Endodermal cell (in vitro differentiated cells): ENCODE measurements at regions not wholly inside any gene's neighbourhood (a gene's known extent, or its start where the extent isn't known, plus 50 kb on each side); places are given as distances from the start of the nearest gene placed in this dataset.
A peak's percentile ranks its signal among the peaks of the same experiment; 100 is the strongest.

Experiments used
- DNase-seq: peaks from one replicate; pipeline ENCODE4 v3.0.0-alpha.2; 2017
- H3K27ac ChIP-seq: 2 replicates; pipeline ENCODE4 v1.5.1; 2013; ENCODE audit warnings: mild to moderate bottlenecking, low read depth, low read length, moderate library complexity
- H3K27me3 ChIP-seq: 2 replicates; pipeline ENCODE4 v1.6.1; 2013; ENCODE audit warnings: mild to moderate bottlenecking, low read length, moderate library complexity; ENCODE audit not compliant: insufficient read depth, control insufficient read depth, poor library complexity, severe bottlenecking
- H3K36me3 ChIP-seq: 2 replicates; pipeline ENCODE4 v1.7.0; 2013; ENCODE audit warnings: mild to moderate bottlenecking, low read length, moderate library complexity; ENCODE audit not compliant: control insufficient read depth, insufficient read depth
- H3K4me1 ChIP-seq: one replicate; pipeline ENCODE4 v1.7.0; 2013; ENCODE audit warnings: low read length; ENCODE audit not compliant: control insufficient read depth, insufficient read depth
- H3K4me3 ChIP-seq: 2 replicates; pipeline ENCODE4 v1.5.1; 2013; ENCODE audit warnings: mild to moderate bottlenecking, low read length, moderate library complexity
- H3K9ac ChIP-seq: 2 replicates; pipeline ENCODE4 v1.6.1; 2013; ENCODE audit warnings: mild to moderate bottlenecking, low read length, moderate library complexity; ENCODE audit not compliant: poor library complexity, severe bottlenecking; ENCODE audit errors: extremely low read depth
- H3K9me3 ChIP-seq: 2 replicates; pipeline ENCODE4 v1.6.1; 2013; ENCODE audit warnings: mild to moderate bottlenecking, low read length, moderate library complexity; ENCODE audit not compliant: control insufficient read depth
- H3K27ac Mint-ChIP-seq: 2 replicates; pipeline ENCODE4 v1.8.0; 2020; ENCODE audit warnings: mixed read lengths
- H3K27me3 Mint-ChIP-seq: 2 replicates; pipeline ENCODE4 v1.8.0; 2021; ENCODE audit warnings: mild to moderate bottlenecking, mixed read lengths; ENCODE audit not compliant: insufficient read depth
- H3K36me3 Mint-ChIP-seq: 2 replicates; pipeline ENCODE4 v1.8.0; 2020; ENCODE audit warnings: low read depth, mixed read lengths
- H3K4me1 Mint-ChIP-seq: 2 replicates; pipeline ENCODE4 v1.8.0; 2020; ENCODE audit warnings: mixed read lengths
- H3K4me3 Mint-ChIP-seq: 2 replicates; pipeline ENCODE4 v1.8.0; 2020; ENCODE audit warnings: mild to moderate bottlenecking, moderate library complexity, mixed read lengths
- H3K9me3 Mint-ChIP-seq: 2 replicates; pipeline ENCODE4 v1.8.0; 2020; ENCODE audit warnings: mild to moderate bottlenecking, mixed read lengths
- WGBS, 2 experiments: methylation state at CpG; one replicate each; pipeline versions ENCODE4 v1.1.5 to v1.1.7; 2013; ENCODE audit warnings: missing lambda C conversion rate in 2 of 2, mixed read lengths in 1 of 2; ENCODE audit not compliant: insufficient coverage in 1 of 2, insufficient read length in 1 of 2; 5-methylcytosine and 5-hydroxymethylcytosine counted together
- TF ChIP-seq, protein P1 (sequence below): fragments of 200-600 bp; sonication (generic); conservative IDR thresholded peaks from 2 replicates; pipeline ENCODE4 v1.5.0; 2021; ENCODE audit warnings: antibody characterized with exemption, mild to moderate bottlenecking

DNA sequence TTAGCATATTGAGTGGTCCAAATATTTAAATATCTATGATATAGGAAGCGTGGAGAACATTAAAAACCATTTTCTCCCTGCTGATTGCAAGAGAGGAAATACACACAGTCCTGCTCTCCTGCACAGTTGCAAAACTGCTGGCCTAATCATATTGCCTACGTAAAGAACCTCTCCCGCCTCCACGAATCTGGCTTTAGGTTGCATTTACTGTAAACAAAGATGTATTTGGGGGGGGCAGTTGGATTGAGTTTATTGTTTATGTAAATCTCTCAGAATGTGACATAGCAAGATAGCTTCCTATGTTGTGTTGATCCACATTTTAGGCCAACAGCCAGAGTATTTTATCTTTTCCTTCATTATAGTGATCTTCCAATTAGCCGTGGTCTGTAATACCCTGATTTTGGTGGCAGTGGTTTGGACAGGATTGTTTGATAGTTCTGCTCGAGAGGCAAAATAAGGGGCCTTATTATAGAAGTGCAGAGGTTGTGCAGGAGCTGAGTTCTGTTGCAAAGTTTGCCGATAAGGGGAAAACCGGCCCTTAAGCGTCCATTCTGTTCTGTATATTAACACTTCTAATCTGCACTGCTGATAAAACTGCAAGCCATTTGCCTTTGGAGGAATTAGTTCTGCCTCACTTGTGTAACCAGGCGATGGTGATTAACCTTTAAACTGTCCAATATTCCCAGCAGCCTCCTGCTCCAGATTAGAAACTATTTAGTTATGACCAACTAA is 101.6 kb upstream of the SIX3 start:
- peaks cover 10% of the 10 kb centered on the region for H3K4me1 Mint-ChIP-seq
- TF ChIP-seq, protein P1, sequence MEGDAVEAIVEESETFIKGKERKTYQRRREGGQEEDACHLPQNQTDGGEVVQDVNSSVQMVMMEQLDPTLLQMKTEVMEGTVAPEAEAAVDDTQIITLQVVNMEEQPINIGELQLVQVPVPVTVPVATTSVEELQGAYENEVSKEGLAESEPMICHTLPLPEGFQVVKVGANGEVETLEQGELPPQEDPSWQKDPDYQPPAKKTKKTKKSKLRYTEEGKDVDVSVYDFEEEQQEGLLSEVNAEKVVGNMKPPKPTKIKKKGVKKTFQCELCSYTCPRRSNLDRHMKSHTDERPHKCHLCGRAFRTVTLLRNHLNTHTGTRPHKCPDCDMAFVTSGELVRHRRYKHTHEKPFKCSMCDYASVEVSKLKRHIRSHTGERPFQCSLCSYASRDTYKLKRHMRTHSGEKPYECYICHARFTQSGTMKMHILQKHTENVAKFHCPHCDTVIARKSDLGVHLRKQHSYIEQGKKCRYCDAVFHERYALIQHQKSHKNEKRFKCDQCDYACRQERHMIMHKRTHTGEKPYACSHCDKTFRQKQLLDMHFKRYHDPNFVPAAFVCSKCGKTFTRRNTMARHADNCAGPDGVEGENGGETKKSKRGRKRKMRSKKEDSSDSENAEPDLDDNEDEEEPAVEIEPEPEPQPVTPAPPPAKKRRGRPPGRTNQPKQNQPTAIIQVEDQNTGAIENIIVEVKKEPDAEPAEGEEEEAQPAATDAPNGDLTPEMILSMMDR, result no peak
- DNase-seq, result no peak
- H3K27ac Mint-ChIP-seq, result no peak overlapping the region
- H3K9me3 ChIP-seq, result no peaks in the 10 kb centered on the region
- H3K36me3 Mint-ChIP-seq, result no peaks in the 10 kb centered on the region
- H3K4me3 Mint-ChIP-seq, result no peak overlapping the region
- 93 to 95% methylated on average over 7 to 10 of the region's 10 CpGs for WGBS, 2 experiments
- no peaks in the 10 kb centered on the region for H3K9me3 Mint-ChIP-seq
- no peaks in the 10 kb centered on the region for H3K27me3 ChIP-seq
- no peak overlapping the region for H3K4me3 ChIP-seq
- no peak overlapping the region for H3K9ac ChIP-seq
- no peaks in the 10 kb centered on the region for H3K36me3 ChIP-seq
- no peaks in the 10 kb centered on the region for H3K4me1 ChIP-seq
- H3K27me3 Mint-ChIP-seq, result peaks cover 15% of the 10 kb centered on the region
- no peak overlapping the region for H3K27ac ChIP-seq

DNA sequence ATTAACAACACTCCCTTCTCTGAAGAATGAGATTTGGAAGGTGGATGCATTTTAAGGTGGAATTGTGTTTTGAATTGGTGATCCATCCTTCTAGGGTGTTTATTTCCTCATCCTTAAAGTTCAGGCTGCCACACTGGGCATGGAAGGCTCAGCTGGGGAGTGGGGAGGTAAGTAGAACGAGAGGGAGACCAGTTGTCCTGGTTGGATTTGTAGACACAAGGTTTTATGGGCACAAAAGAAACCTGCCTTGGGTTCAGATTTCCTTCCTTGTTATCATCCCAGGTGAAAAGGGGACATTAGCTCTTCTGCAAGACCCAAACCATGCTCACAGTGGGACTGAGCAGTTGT is 101.0 kb upstream of the SIX3 start:
- no peaks in the 10 kb centered on the region for H3K36me3 ChIP-seq
- TF ChIP-seq, protein P1, result no peak
- H3K9ac ChIP-seq, result no peak overlapping the region
- Mint-ChIP-seq H3K4me1 (peaks cover 10% of the 10 kb centered on the region), H3K4me3 (no peak overlapping the region), H3K36me3 (no peaks in the 10 kb centered on the region), H3K27me3 (peaks cover 17% of the 10 kb centered on the region), H3K9me3 (no peaks in the 10 kb centered on the region), H3K27ac (no peak overlapping the region)
- no peak for DNase-seq
- H3K4me3 ChIP-seq, result no peak overlapping the region
- WGBS, 2 experiments, result 88% methylated on average over 1 of the region's 1 CpG; no CpG with 5 or more reads in 1 of the 2 experiments
- no peaks in the 10 kb centered on the region for H3K4me1 ChIP-seq
- H3K27ac ChIP-seq, result no peak overlapping the region
- H3K27me3 ChIP-seq, result no peaks in the 10 kb centered on the region
- H3K9me3 ChIP-seq, result no peaks in the 10 kb centered on the region

DNA sequence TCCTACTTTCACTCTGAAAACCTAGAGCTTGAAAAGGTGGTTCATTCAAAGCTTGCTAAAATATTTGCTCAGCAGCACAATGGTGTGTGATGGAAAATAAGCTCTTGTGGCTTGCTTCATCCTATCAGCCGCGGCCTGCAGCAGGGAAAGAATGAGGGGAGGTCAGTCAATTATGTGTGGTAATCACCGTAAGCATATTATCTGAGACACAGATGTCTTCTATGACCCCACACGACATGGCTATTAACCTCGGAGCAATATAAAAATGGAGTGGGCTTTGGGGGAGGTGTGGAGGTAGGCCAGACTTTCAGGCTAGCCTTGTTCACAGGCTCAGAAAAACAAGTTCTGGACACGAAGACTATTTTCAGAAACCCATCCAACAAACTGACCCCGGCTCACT is 98.4 kb upstream of the SIX3 start:
- no peak overlapping the region for H3K27ac Mint-ChIP-seq

More for the DNA sequence above, 98.4 kb upstream of the SIX3 start:
- Histone ChIP-seq H3K27me3 (peaks cover 3% of the 10 kb centered on the region), H3K4me3 (no peak overlapping the region), H3K4me1 (no peaks in the 10 kb centered on the region), H3K27ac (no peak overlapping the region), H3K36me3 (no peaks in the 10 kb centered on the region), H3K9me3 (no peaks in the 10 kb centered on the region), H3K9ac (no peak overlapping the region)
- Mint-ChIP-seq H3K27me3 (peaks cover 16% of the 10 kb centered on the region), H3K36me3 (no peaks in the 10 kb centered on the region), H3K4me3 (no peak overlapping the region), H3K4me1 (peaks cover 10% of the 10 kb centered on the region), H3K9me3 (no peaks in the 10 kb centered on the region)
- TF ChIP-seq, protein P1, result no peak
- 90 to 94% methylated on average over 1 to 7 of the region's 7 CpGs for WGBS, 2 experiments
- DNase-seq, result peak; percentile 11
